HepG2 (cell line): ENCODE measurements at regions not wholly inside any gene's neighbourhood (a gene's known extent, or its start where the extent isn't known, plus 50 kb on each side); places are given as distances from the start of the nearest gene placed in this dataset.

Source experiments
- ATAC-seq: fragments of 200-7000 bp; cut with Tn5 transposase; 3 replicates; pipeline ENCODE4 v1.9.1; 2020; ENCODE audit warnings: mild to moderate bottlenecking, moderate library complexity
- BruUV-seq: library from RNA; stranded (reverse); fragments of 400-500 nt; replicated peaks from 2 replicates; lab custom pipeline; 2021; lab: Mats Ljungman, UMichigan
- CTCF ChIA-PET: fragments of 300-600 bp; formaldehyde crosslinking; extraction: SDS; loops from one replicate; lab custom pipeline; 2021; ENCODE audit warnings: low total read pairs, inconsistent platforms, low intra/inter-chr PET ratio; lab: Yijun Ruan, JAX
- POLR2A ChIA-PET: fragments of 350-600 bp; sonication (Branson Sonifier 250); formaldehyde crosslinking; loops from one replicate; lab custom pipeline; 2020; ENCODE audit warnings: antibody characterized with exemption, inconsistent platforms; lab: Yijun Ruan, JAX
- DNase-seq: peaks from one replicate; pipeline ENCODE4 v3.0.0-alpha.2; 2015; ENCODE audit warnings: low spot score
- FAIRE-seq: peaks from 3 replicates; lab custom pipeline; 2011; peaks lifted over from hg19 to GRCh38; lab: Jason Lieb, UNC
- H2AFZ ChIP-seq: one replicate; pipeline ENCODE4 v1.6.1; 2011; ENCODE audit warnings: low read length, inconsistent platforms
- H3K27ac ChIP-seq: fragments of 300-600 bp; 3 replicates; pipeline ENCODE4 v1.8.0; 2011; ENCODE audit warnings: mixed run types, mild to moderate bottlenecking, mixed read lengths, low read length, inconsistent platforms; ENCODE audit not compliant: insufficient read depth; ENCODE audit errors: extremely low read length
- H3K27me3 ChIP-seq, 2 experiments: fragments of 200-600 bp in 1 of 2; 2 replicates in 1 of 2; 3 replicates in 1 of 2; pipeline versions ENCODE4 v1.6.0 to v1.8.0; 2011; ENCODE audit warnings: low read length in 2 of 2, mild to moderate bottlenecking in 2 of 2, moderate library complexity in 2 of 2, inconsistent platforms in 1 of 2; ENCODE audit not compliant: insufficient read depth in 2 of 2, control insufficient read depth in 1 of 2
- H3K36me3 ChIP-seq, 2 experiments: fragments of 200-600 bp in 1 of 2; replicated peaks in 1 of 2; 2 replicates in 1 of 2; 3 replicates in 1 of 2; pipeline versions ENCODE4 v1.5.1 to v1.8.0; 2011; ENCODE audit warnings: low read length in 2 of 2, inconsistent platforms in 1 of 2; ENCODE audit not compliant: insufficient read depth in 2 of 2, control insufficient read depth in 1 of 2
- H3K4me1 ChIP-seq: 2 replicates; pipeline ENCODE4 v1.5.1; 2012; ENCODE audit warnings: low read length, inconsistent platforms; ENCODE audit not compliant: insufficient read depth
- H3K4me2 ChIP-seq: 2 replicates; pipeline ENCODE4 v1.6.0; 2011; ENCODE audit warnings: low read depth, low read length, inconsistent platforms
- H3K4me3 ChIP-seq, 3 experiments: fragments of 200-600 bp in 1 of 3; sonication (generic), shearing (Covaris generic) in 1 of 3; replicated peaks in 1 of 3; 2 replicates each; pipeline ENCODE4 v1.5.1; 2011 to 2016; ENCODE audit warnings: low read length in 3 of 3, inconsistent platforms in 2 of 3, low read depth in 2 of 3, mild to moderate bottlenecking in 2 of 3, control low read depth in 1 of 3, mixed read lengths in 1 of 3; ENCODE audit not compliant: insufficient read depth in 1 of 3
- H3K79me2 ChIP-seq: one replicate; pipeline ENCODE4 v1.6.1; 2011; ENCODE audit warnings: low read length, inconsistent platforms; ENCODE audit not compliant: insufficient read depth
- H3K9ac ChIP-seq: 2 replicates; pipeline ENCODE4 v1.6.0; 2011; ENCODE audit warnings: mild to moderate bottlenecking, low read depth, low read length, inconsistent platforms; ENCODE audit not compliant: insufficient read depth
- H3K9me3 ChIP-seq: 2 replicates; pipeline ENCODE4 v1.5.1; 2012; ENCODE audit warnings: mild to moderate bottlenecking, low read length
- H4K20me1 ChIP-seq: 2 replicates; pipeline ENCODE4 v1.6.0; 2011; ENCODE audit warnings: inconsistent platforms, mild to moderate bottlenecking, low read length, moderate library complexity; ENCODE audit not compliant: insufficient read depth
- DNMT3B ChIP-seq: conservative IDR thresholded peaks from 2 replicates; pipeline ENCODE4 v1.6.1; 2016; ENCODE audit warnings: missing biosample characterization, control low read depth
- DRAP1 ChIP-seq: IDR thresholded peaks from 2 replicates; pipeline ENCODE4 v1.6.1; 2016; ENCODE audit warnings: missing genetic modification reagents, missing compliant biosample characterization
- HNRNPUL1 ChIP-seq: fragments of 200-400 bp; formaldehyde crosslinking; IDR thresholded peaks from 2 replicates; pipeline ENCODE4 v1.6.1; 2017; ENCODE audit warnings: low read depth, mild to moderate bottlenecking, low read length, moderate library complexity
- JUN ChIP-seq: sonication (generic); formaldehyde crosslinking; IDR thresholded peaks from 2 replicates; pipeline ENCODE4 v1.4.0; 2020; ENCODE audit warnings: mild to moderate bottlenecking, missing genetic modification reagents
- KAT8 ChIP-seq: IDR thresholded peaks from 2 replicates; pipeline ENCODE4 v1.6.1; 2016; ENCODE audit warnings: missing genetic modification reagents, missing compliant biosample characterization
- MXD4 ChIP-seq: IDR thresholded peaks from 2 replicates; pipeline ENCODE4 v1.6.1; 2016; ENCODE audit warnings: mild to moderate bottlenecking, missing biosample characterization, missing genetic modification reagents
- RBM39 ChIP-seq: fragments of 200-400 bp; formaldehyde crosslinking; IDR thresholded peaks from one replicate; pipeline ENCODE4 v1.6.1; 2018; ENCODE audit warnings: antibody characterized with exemption, mild to moderate bottlenecking, low read depth, low read length; ENCODE audit not compliant: poor library complexity, severe bottlenecking
- THAP9 ChIP-seq: sonication (generic); formaldehyde crosslinking; IDR thresholded peaks from 2 replicates; pipeline ENCODE4; 2020; ENCODE audit warnings: missing genetic modification reagents, mild to moderate bottlenecking, borderline replicate concordance
- ZNF207 ChIP-seq: fragments of 450-650 bp; IDR thresholded peaks from 2 replicates; pipeline ENCODE4 v1.6.1; 2016; ENCODE audit warnings: antibody characterized with exemption, borderline replicate concordance
- ZNF3 ChIP-seq: IDR thresholded peaks from 2 replicates; pipeline ENCODE4 v1.7.0; 2017; ENCODE audit warnings: inconsistent platforms
- ZNF331 ChIP-seq: sonication (generic); formaldehyde crosslinking; IDR thresholded peaks from 2 replicates; pipeline ENCODE4 v1.4.0; 2020; ENCODE audit warnings: missing genetic modification reagents
- ZNF382 ChIP-seq: sonication (generic); formaldehyde crosslinking; IDR thresholded peaks from 2 replicates; pipeline ENCODE4 v1.5.0; 2020; ENCODE audit warnings: missing genetic modification reagents, mild to moderate bottlenecking, borderline replicate concordance
- WGBS: methylation state at CpG from one replicate; pipeline ENCODE4 v1.1.6; 2017; ENCODE audit warnings: low lambda C conversion rate; 5-methylcytosine and 5-hydroxymethylcytosine counted together
- in situ Hi-C: cut with HindIII; loops from 2 replicates; pipeline ENCODE4 v1.10.0; 2017; ENCODE audit warnings: low pct_unique_long_range_greater_than_20kb; ENCODE audit not compliant: extremely low pct_ligation_motif_present
- intact Hi-C: fragments of 100-400 bp; cut with micrococcal nuclease; formaldehyde crosslinking; loops from one replicate; pipeline ENCODE4 v1.10.0; 2022; ENCODE audit not compliant: unreplicated experiment

- no peaks in the 10 kb centered on the region for H3K27me3 ChIP-seq
- H3K27ac ChIP-seq, result no peak overlapping the region
- no peak overlapping the region for H3K4me3 ChIP-seq
- no peak for TF ChIP-seq MXD4 (CRISPR knock-in tag)
- H4K20me1 ChIP-seq, result no peaks in the 10 kb centered on the region
- no peak overlapping the region for H3K9ac ChIP-seq
- FAIRE-seq (no peak), ATAC-seq (no peak), DNase-seq (no peak)
- H2AFZ ChIP-seq, result no peak overlapping the region
- H3K36me3 ChIP-seq, result no peaks in the 10 kb centered on the region
- in situ Hi-C loops, result loop anchor here (10.0 to 25.0 kb wide), 5 partner anchors 108 to 995 kb away; no protein-coding TSS in a partner anchor
- intact Hi-C loops, result loop anchor here (5.0 kb wide), 2 partner anchors 113 to 998 kb away; no protein-coding TSS in a partner anchor
- BruUV-seq, result no TSS peak
- no peak overlapping the region for H3K4me2 ChIP-seq
- H3K9me3 ChIP-seq, result peaks cover 14% of the 10 kb centered on the region
- ChIA-PET CTCF (no interaction called here), POLR2A (interaction anchor here (1.5 to 1.9 kb wide), 2 partner anchors 17 to 70 kb away, joined by 3 to 14 read pairs; no protein-coding TSS in a partner anchor)
- H3K79me2 ChIP-seq, result no peaks in the 10 kb centered on the region
- H3K4me1 ChIP-seq, result peaks cover 41% of the 10 kb centered on the region
- 89% methylated on average over 4 of the region's 4 CpGs for WGBS
Observed at GRCh38 chr1:214120191-214120590, 132.4 kb downstream of the PROX1 start.

GRCh38 chr1:214120951-214121350 is 133.2 kb downstream of the PROX1 start:
- Histone ChIP-seq H3K79me2 (no peaks in the 10 kb centered on the region), H4K20me1 (no peaks in the 10 kb centered on the region), H3K4me2 (no peak overlapping the region), H3K9ac (no peak overlapping the region), H3K9me3 (peaks cover 14% of the 10 kb centered on the region), H3K4me3 (no peak overlapping the region), H3K27ac (no peak overlapping the region), H3K27me3 (no peaks in the 10 kb centered on the region), H2AFZ (no peak overlapping the region), H3K36me3 (no peaks in the 10 kb centered on the region), H3K4me1 (peaks cover 49% of the 10 kb centered on the region)
- ChIA-PET CTCF (no interaction called here), POLR2A (interaction anchor here (1.9 kb wide), 1 partner anchor 71 kb away, joined by 14 read pairs; no protein-coding TSS in a partner anchor)
- in situ Hi-C loops (loop anchor here (10.0 to 25.0 kb wide), 5 partner anchors 109 to 996 kb away; no protein-coding TSS in a partner anchor), intact Hi-C loops (loop anchor here (5.0 kb wide), 2 partner anchors 114 to 999 kb away; no protein-coding TSS in a partner anchor)
- FAIRE-seq (no peak), ATAC-seq (no peak), DNase-seq (no peak)
- 92% methylated on average over 6 of the region's 6 CpGs for WGBS
- no TSS peak for BruUV-seq
- TF ChIP-seq ZNF382 (CRISPR knock-in tag) (no peak), ZNF331 (CRISPR knock-in tag) (no peak), ZNF207 (no peak), ZNF3 (no peak), JUN (CRISPR knock-in tag) (no peak), DNMT3B (CRISPR knock-in tag) (no peak), DRAP1 (CRISPR knock-in tag) (no peak), HNRNPUL1 (no peak), KAT8 (CRISPR knock-in tag) (no peak), THAP9 (CRISPR knock-in tag) (no peak), RBM39 (no peak)
